K562 (cell line): ENCODE measurements at regions not wholly inside any gene's neighbourhood (a gene's known extent, or its start where the extent isn't known, plus 50 kb on each side); places are given as distances from the start of the nearest gene placed in this dataset.

Experiments
- ATAC-seq: fragments of 200-7000 bp; cut with Tn5 transposase; 3 replicates; pipeline ENCODE4 v1.9.1; 2020; ENCODE audit warnings: moderate library complexity
- BruUV-seq: library from RNA; stranded (reverse); fragments of 400-500 nt; replicated peaks from 2 replicates; lab custom pipeline; 2021; lab: Mats Ljungman, UMichigan
- CTCF ChIA-PET: fragments of 300-600 bp; formaldehyde crosslinking; extraction: SDS; loops from one replicate; lab custom pipeline; 2021; ENCODE audit warnings: low intra/inter-chr PET ratio; lab: Yijun Ruan, JAX
- POLR2A ChIA-PET: fragments of 300-600, 350-650 bp; sonication (Branson Sonifier 250); formaldehyde crosslinking; extraction: SDS; loops from one replicate; lab custom pipeline; 2021; ENCODE audit warnings: antibody characterized with exemption, inconsistent platforms; lab: Yijun Ruan, JAX
- DNase-seq, 4 experiments: peaks; one replicate each; pipeline versions ENCODE4 v3.0.0 to v3.0.0-alpha.2; 2011 to 2018; ENCODE audit warnings: low spot score in 3 of 4, mixed read lengths in 3 of 4; ENCODE audit errors: extremely low read depth in 1 of 4
- FAIRE-seq: peaks from 2 replicates; lab custom pipeline; 2011; peaks lifted over from hg19 to GRCh38; lab: Jason Lieb, UNC
- H2AFZ ChIP-seq: 2 replicates; pipeline ENCODE4 v1.6.0; 2011; ENCODE audit warnings: low read depth, low read length, control low read depth, inconsistent platforms
- H3K27ac ChIP-seq: fragments of 200-600 bp; 3 replicates; pipeline ENCODE4 v1.8.0; 2011; ENCODE audit warnings: low read depth, mild to moderate bottlenecking, control low read depth, inconsistent platforms, low read length, moderate library complexity, mixed read lengths; ENCODE audit errors: extremely low read depth
- H3K27me3 ChIP-seq, 2 experiments: fragments of 300-600 bp in 1 of 2; 2 replicates in 1 of 2; 3 replicates in 1 of 2; pipeline versions ENCODE4 v1.6.0 to v1.8.0; 2011; ENCODE audit warnings: inconsistent platforms in 2 of 2, low read length in 2 of 2, mild to moderate bottlenecking in 1 of 2, mixed read lengths in 1 of 2, moderate library complexity in 1 of 2; ENCODE audit not compliant: control insufficient read depth in 2 of 2, insufficient read depth in 2 of 2
- H3K36me3 ChIP-seq: fragments of 300-600 bp; 3 replicates; pipeline ENCODE4 v1.8.0; 2011; ENCODE audit warnings: mild to moderate bottlenecking, low read length, inconsistent platforms; ENCODE audit not compliant: control insufficient read depth, insufficient read depth
- H3K4me1 ChIP-seq, 2 experiments: fragments of 200-600 bp in 1 of 2; replicated peaks in 1 of 2; 2 replicates in 1 of 2; 3 replicates in 1 of 2; pipeline versions ENCODE4 v1.5.1 to v1.8.0; 2011; ENCODE audit warnings: inconsistent platforms in 2 of 2, low read length in 2 of 2, mild to moderate bottlenecking in 1 of 2, mixed read lengths in 1 of 2, moderate library complexity in 1 of 2; ENCODE audit not compliant: control insufficient read depth in 2 of 2, insufficient read depth in 2 of 2
- H3K4me2 ChIP-seq: 2 replicates; pipeline ENCODE4 v1.6.1; 2011; ENCODE audit warnings: low read length, control low read depth, inconsistent platforms, mixed read lengths; ENCODE audit not compliant: insufficient read depth
- H3K4me3 ChIP-seq: fragments of 200-600 bp; sonication (generic), shearing (Covaris generic); 2 replicates; pipeline ENCODE4 v1.5.1; 2016; ENCODE audit warnings: control low read depth, inconsistent platforms
- H3K79me2 ChIP-seq: fragments of 200-600 bp; 3 replicates; pipeline ENCODE4 v1.8.0; 2011; ENCODE audit warnings: low read length, inconsistent platforms; ENCODE audit not compliant: control insufficient read depth, insufficient read depth
- H3K9ac ChIP-seq, 2 experiments: 2 replicates each; pipeline versions ENCODE4 v1.6.0 to v1.6.1; 2011; ENCODE audit warnings: low read depth in 2 of 2, low read length in 2 of 2, control low read depth in 1 of 2, inconsistent platforms in 1 of 2, mild to moderate bottlenecking in 1 of 2, mixed read lengths in 1 of 2; ENCODE audit not compliant: insufficient read depth in 1 of 2
- H3K9me1 ChIP-seq: one replicate; pipeline ENCODE4 v1.6.0; 2011; ENCODE audit warnings: inconsistent platforms, mild to moderate bottlenecking, low read length, moderate library complexity; ENCODE audit not compliant: control insufficient read depth, insufficient read depth
- H3K9me3 ChIP-seq: replicated peaks from 2 replicates; pipeline ENCODE4 v1.5.1; 2011; ENCODE audit warnings: low read depth, low read length, inconsistent platforms; ENCODE audit not compliant: control insufficient read depth, insufficient read depth
- H4K20me1 ChIP-seq: replicated peaks from 2 replicates; pipeline ENCODE4 v1.6.1; 2011; ENCODE audit warnings: low read length, inconsistent platforms, mixed read lengths; ENCODE audit not compliant: control insufficient read depth, insufficient read depth
- CBX3 ChIP-seq, 2 experiments: IDR thresholded peaks; 1 replicate in 1 of 2; 2 replicates in 1 of 2; pipeline ENCODE4 v1.6.1; 2012; ENCODE audit warnings: inconsistent platforms in 2 of 2, low read length in 2 of 2, borderline replicate concordance in 1 of 2, control low read depth in 1 of 2
- DPF2 ChIP-seq: fragments of 450-650 bp; IDR thresholded peaks from 2 replicates; pipeline ENCODE4 v1.6.1; 2016
- EGR1 ChIP-seq: fragments of 450-650 bp; conservative IDR thresholded peaks from 2 replicates; pipeline ENCODE4 v1.6.1; 2017; ENCODE audit warnings: mild to moderate bottlenecking
- ERF ChIP-seq: fragments of 450-650 bp; formaldehyde crosslinking; IDR thresholded peaks from 2 replicates; pipeline ENCODE4 v1.4.0; 2020; ENCODE audit warnings: mild to moderate bottlenecking, mixed read lengths
- EWSR1 ChIP-seq: fragments of 450-650 bp; IDR thresholded peaks from 2 replicates; pipeline ENCODE4 v1.6.1; 2018; ENCODE audit warnings: borderline replicate concordance, mild to moderate bottlenecking, low read depth, moderate library complexity; ENCODE audit not compliant: partially characterized antibody
- FUS ChIP-seq: fragments of 200-400 bp; formaldehyde crosslinking; optimal IDR thresholded peaks from 2 replicates; pipeline ENCODE3; 2017; ENCODE audit warnings: low read depth, low read length
- GMEB1 ChIP-seq: fragments of 250-450 bp; sonication (Bioruptor Pico); IDR thresholded peaks from 2 replicates; pipeline ENCODE4 v1.4.0; 2020; ENCODE audit warnings: mild to moderate bottlenecking
- JUND ChIP-seq, 2 experiments: IDR thresholded peaks; 2 replicates in 1 of 2; 3 replicates in 1 of 2; pipeline ENCODE4 v1.6.1; 2011; ENCODE audit warnings: borderline replicate concordance in 2 of 2, low read depth in 2 of 2, low read length in 2 of 2, improper control_type of control experiment in 1 of 2, missing biosample characterization in 1 of 2, missing genetic modification characterization in 1 of 2, missing genetic modification reagents in 1 of 2
- NONO ChIP-seq, 2 experiments: fragments of 200-400 bp in 1 of 2; fragments of 450-650 bp in 1 of 2; formaldehyde crosslinking in 1 of 2; IDR thresholded peaks; 2 replicates each; pipeline ENCODE4 v1.6.1; 2017; ENCODE audit warnings: low read depth in 2 of 2, mild to moderate bottlenecking in 2 of 2, moderate library complexity in 2 of 2, low read length in 1 of 2
- NR4A1 ChIP-seq, 2 experiments: fragments of 250-450 bp in 1 of 2; fragments of 450-650 bp in 1 of 2; sonication (Bioruptor Pico) in 1 of 2; IDR thresholded peaks; 2 replicates each; pipeline versions ENCODE4 v1.4.0 to v1.6.1; 2016 to 2020; ENCODE audit warnings: mild to moderate bottlenecking in 2 of 2, missing compliant biosample characterization in 1 of 2, missing genetic modification characterization in 1 of 2, moderate library complexity in 1 of 2
- PKNOX1 ChIP-seq: fragments of 450-650 bp; IDR thresholded peaks from 2 replicates; pipeline ENCODE4 v1.6.1; 2016
- TCF7L2 ChIP-seq: fragments of 150-350 bp; IDR thresholded peaks from 2 replicates; pipeline ENCODE4 v1.6.1; 2016; ENCODE audit warnings: low read depth, mild to moderate bottlenecking, low read length, moderate library complexity
- TFAM ChIP-seq: fragments of 250-450 bp; sonication (Bioruptor Pico); conservative IDR thresholded peaks from 2 replicates; pipeline ENCODE4 v1.5.0; 2021; ENCODE audit warnings: mild to moderate bottlenecking, moderate library complexity
- ZNF184 ChIP-seq: sonication (generic); formaldehyde crosslinking; IDR thresholded peaks from 2 replicates; pipeline ENCODE4 v1.5.0; 2020; ENCODE audit warnings: missing genetic modification reagents
- ZNF609 ChIP-seq: sonication (generic); formaldehyde crosslinking; IDR thresholded peaks from 2 replicates; pipeline ENCODE4 v1.8.1; 2023; ENCODE audit warnings: missing genetic modification reagents, mild to moderate bottlenecking, borderline replicate concordance
- WGBS: fragments of 100-300 bp; shearing (Covaris generic); methylation state at CpG from one replicate; pipeline ENCODE4 v1.1.6; 2016; ENCODE audit warnings: low coverage, mixed read lengths; ENCODE audit not compliant: insufficient coverage; ENCODE audit errors: missing lambda C conversion rate; 5-methylcytosine and 5-hydroxymethylcytosine counted together
- in situ Hi-C: fragments of 300-500 bp; cut with MboI; formaldehyde crosslinking; loops from 4 replicates; pipeline ENCODE4 v1.15.0; 2018; ENCODE audit warnings: inconsistent platforms, mixed read lengths
- intact Hi-C: fragments of 100-400 bp; cut with micrococcal nuclease; formaldehyde crosslinking; loops from 2 replicates; pipeline ENCODE4 v1.14.2; 2022

GRCh38 chr14:40784860-40785259 lies 821.8 kb upstream of the LRFN5 start:
- intact Hi-C loops = no loop called here
- Histone ChIP-seq H3K4me2 (no peak overlapping the region), H3K9ac (no peak overlapping the region), H3K36me3 (no peaks in the 10 kb centered on the region), H2AFZ (no peak overlapping the region), H3K4me1 (no peaks in the 10 kb centered on the region), H3K9me3 (no peaks in the 10 kb centered on the region), H3K79me2 (no peaks in the 10 kb centered on the region), H3K9me1 (no peaks in the 10 kb centered on the region), H3K27me3 (no peaks in the 10 kb centered on the region), H3K27ac (no peak overlapping the region), H3K4me3 (no peak overlapping the region), H4K20me1 (no peaks in the 10 kb centered on the region)
- ATAC-seq = no peak
- BruUV-seq = no TSS peak
- FAIRE-seq = no peak
- ChIA-PET POLR2A (no interaction called here), CTCF (no interaction called here)
- TF ChIP-seq EWSR1 (no peak), TCF7L2 (no peak), JUND (IDR thresholded peaks at IDR 0.05; ENCODE audit: borderline replicate concordance, low read depth, low read length) (no peak), JUND (tag; IDR thresholded peaks at IDR 0.05; ENCODE audit: borderline replicate concordance, low read depth, low read length) (no peak), NONO (IDR thresholded peaks at IDR 0.05; ENCODE audit: low read depth in 2 of 2, low read length in 1 of 2) (no peak), ERF (CRISPR knock-in tag) (no peak), NR4A1 (CRISPR knock-in tag; IDR thresholded peaks at IDR 0.05) (no peak), NR4A1 (tag; IDR thresholded peaks at IDR 0.05) (no peak), ZNF609 (no peak), DPF2 (no peak), TFAM (CRISPR knock-in tag) (no peak), FUS (no peak), GMEB1 (no peak), CBX3 (IDR thresholded peaks at IDR 0.05; ENCODE audit: borderline replicate concordance in 1 of 2, low read length in 2 of 2) (no peak), EGR1 (no peak), ZNF184 (CRISPR knock-in tag) (no peak), PKNOX1 (no peak)
- in situ Hi-C loops = no loop called here
- WGBS = 4% methylated on average over 8 of the region's 9 CpGs
- DNase-seq = no peak
